ENCODE measurements at regions not wholly inside any gene's neighbourhood (a gene's known extent, or its start where the extent isn't known, plus 50 kb on each side); places are given as distances from the start of the nearest gene placed in this dataset.

DNA sequence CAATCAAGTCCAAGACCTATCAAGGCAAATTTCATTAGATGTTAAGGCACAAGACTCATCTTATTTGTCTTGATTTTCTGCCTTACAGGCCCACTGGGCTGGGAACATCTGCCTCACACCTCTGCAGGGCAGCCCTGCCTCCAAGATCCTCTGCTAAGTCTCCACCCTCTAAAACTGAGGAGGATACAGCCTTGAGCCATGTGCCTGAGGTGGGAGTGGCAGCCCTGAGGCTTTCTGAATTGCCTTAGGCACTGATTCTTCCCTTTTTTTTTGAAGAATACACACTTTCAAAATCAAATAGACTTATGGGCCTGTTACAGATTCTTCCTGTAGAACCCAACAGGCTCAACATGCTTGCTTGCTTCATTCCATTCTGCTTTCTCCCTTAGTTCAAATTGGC lies 544.3 kb upstream of the ADAMTS5 start:
- TF ChIP-seq, protein P1, sequence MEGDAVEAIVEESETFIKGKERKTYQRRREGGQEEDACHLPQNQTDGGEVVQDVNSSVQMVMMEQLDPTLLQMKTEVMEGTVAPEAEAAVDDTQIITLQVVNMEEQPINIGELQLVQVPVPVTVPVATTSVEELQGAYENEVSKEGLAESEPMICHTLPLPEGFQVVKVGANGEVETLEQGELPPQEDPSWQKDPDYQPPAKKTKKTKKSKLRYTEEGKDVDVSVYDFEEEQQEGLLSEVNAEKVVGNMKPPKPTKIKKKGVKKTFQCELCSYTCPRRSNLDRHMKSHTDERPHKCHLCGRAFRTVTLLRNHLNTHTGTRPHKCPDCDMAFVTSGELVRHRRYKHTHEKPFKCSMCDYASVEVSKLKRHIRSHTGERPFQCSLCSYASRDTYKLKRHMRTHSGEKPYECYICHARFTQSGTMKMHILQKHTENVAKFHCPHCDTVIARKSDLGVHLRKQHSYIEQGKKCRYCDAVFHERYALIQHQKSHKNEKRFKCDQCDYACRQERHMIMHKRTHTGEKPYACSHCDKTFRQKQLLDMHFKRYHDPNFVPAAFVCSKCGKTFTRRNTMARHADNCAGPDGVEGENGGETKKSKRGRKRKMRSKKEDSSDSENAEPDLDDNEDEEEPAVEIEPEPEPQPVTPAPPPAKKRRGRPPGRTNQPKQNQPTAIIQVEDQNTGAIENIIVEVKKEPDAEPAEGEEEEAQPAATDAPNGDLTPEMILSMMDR (IDR thresholded peaks at IDR 0.05; ENCODE audit: low read depth, low read length, missing control alignments), result no peak
- no peak for DNase-seq
- Histone ChIP-seq H3K36me3 (replicated peaks) (no peaks in the 10 kb centered on the region), H3K27ac (no peak overlapping the region), H3K4me3 (ENCODE audit: low read depth, low read length) (no peak overlapping the region), H3K27me3 (replicated peaks) (no peaks in the 10 kb centered on the region)
- in situ Hi-C loops (cut with HindIII; ENCODE audit: low pct_ligation_motif_present, low sequenced_read_pairs), result no loop called here

DNA sequence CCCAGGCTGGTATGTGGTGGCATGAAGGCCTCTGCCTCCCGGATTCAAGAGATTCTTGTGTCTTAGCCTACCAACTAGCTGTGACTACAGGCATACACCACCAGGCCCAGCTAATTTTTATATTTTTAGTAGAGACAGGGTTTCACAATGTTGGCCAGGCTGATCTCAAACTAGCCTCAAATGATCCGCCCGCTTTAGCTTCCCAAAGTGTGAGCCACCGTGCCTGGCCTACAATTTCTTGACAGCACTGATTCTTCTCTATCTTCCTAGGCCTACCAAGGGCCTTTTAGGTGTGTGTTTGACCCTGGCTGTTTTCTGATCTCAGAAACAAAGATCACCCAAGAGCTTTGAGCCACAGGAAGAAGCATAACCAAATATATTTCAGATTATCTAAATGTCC lies 540.8 kb upstream of the ADAMTS5 start:
- no peak overlapping the region for H3K27ac ChIP-seq
- TF ChIP-seq, protein P1 (IDR thresholded peaks at IDR 0.05; ENCODE audit: low read depth, low read length, missing control alignments), result no peak

GRCh38 chr21:27505516-27505915 lies 538.6 kb upstream of the ADAMTS5 start:
- in situ Hi-C loops (cut with HindIII; ENCODE audit: low pct_ligation_motif_present, low sequenced_read_pairs), result no loop called here
- H3K36me3 ChIP-seq (replicated peaks), result no peaks in the 10 kb centered on the region
- H3K27me3 ChIP-seq (replicated peaks), result no peaks in the 10 kb centered on the region
- no peak overlapping the region for H3K4me3 ChIP-seq (ENCODE audit: low read depth, low read length)
- H3K27ac ChIP-seq, result no peak overlapping the region
- TF ChIP-seq, protein P1 (IDR thresholded peaks at IDR 0.05; ENCODE audit: low read depth, low read length, missing control alignments), result no peak
- DNase-seq, result no peak

More for the DNA sequence above, 540.8 kb upstream of the ADAMTS5 start:
- no peak for DNase-seq
- H3K36me3 ChIP-seq (replicated peaks), result no peaks in the 10 kb centered on the region
- in situ Hi-C loops (cut with HindIII; ENCODE audit: low pct_ligation_motif_present, low sequenced_read_pairs), result no loop called here
- H3K27me3 ChIP-seq (replicated peaks), result no peaks in the 10 kb centered on the region
- no peak overlapping the region for H3K4me3 ChIP-seq (ENCODE audit: low read depth, low read length)

DNA sequence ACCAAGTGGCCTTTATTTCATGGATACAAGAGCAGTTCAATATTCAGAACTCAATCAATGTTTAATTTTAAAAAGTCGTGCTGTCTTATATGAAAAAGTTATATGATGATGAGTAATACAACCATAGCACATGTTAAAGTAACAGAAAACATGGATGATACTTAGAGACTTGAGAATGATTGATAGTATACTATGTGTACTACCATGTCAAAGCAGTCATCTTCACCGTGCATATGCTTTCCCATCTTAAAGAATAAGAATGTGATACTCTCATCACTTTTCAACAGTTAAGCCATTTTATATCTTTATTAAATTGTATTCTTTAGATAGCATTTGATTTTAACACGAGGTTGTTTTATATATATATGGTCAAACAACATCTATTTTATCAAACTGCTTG lies 535.9 kb upstream of the ADAMTS5 start:
- DNase-seq, result no peak
- in situ Hi-C loops (cut with HindIII; ENCODE audit: low pct_ligation_motif_present, low sequenced_read_pairs), result no loop called here
- TF ChIP-seq, protein P1 (IDR thresholded peaks at IDR 0.05; ENCODE audit: low read depth, low read length, missing control alignments), result no peak

DNA sequence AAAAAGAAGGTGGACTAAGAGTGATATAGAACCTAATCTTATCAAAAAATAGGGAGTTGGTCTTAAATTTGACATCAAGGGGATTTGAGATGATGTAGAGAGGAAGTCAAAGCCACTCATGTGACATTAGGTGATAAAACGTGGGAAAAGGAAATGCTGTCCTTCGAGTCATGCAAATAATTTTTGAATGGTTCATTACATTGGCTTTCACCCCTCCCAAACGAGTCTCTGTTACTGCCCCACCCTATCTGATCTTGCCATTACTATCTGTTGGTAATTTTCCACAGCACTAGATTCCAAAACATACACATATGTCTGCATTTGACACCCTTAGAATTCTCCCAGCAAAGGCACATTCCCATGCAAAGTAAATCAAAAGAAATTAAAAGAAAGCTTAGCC lies 531.1 kb upstream of the ADAMTS5 start:
- Histone ChIP-seq H3K36me3 (replicated peaks) (no peaks in the 10 kb centered on the region), H3K4me3 (ENCODE audit: low read depth, low read length) (no peak overlapping the region), H3K27me3 (replicated peaks) (no peaks in the 10 kb centered on the region), H3K27ac (no peak overlapping the region)
- in situ Hi-C loops (cut with HindIII; ENCODE audit: low pct_ligation_motif_present, low sequenced_read_pairs), result no loop called here
- TF ChIP-seq, protein P1 (IDR thresholded peaks at IDR 0.05; ENCODE audit: low read depth, low read length, missing control alignments), result no peak
- DNase-seq, result no peak

More for the DNA sequence above, 535.9 kb upstream of the ADAMTS5 start:
- Histone ChIP-seq H3K36me3 (replicated peaks) (no peaks in the 10 kb centered on the region), H3K4me3 (ENCODE audit: low read depth, low read length) (no peak overlapping the region), H3K27ac (no peak overlapping the region), H3K27me3 (replicated peaks) (no peaks in the 10 kb centered on the region)

- TF ChIP-seq, protein P1 (IDR thresholded peaks at IDR 0.05; ENCODE audit: low read depth, low read length, missing control alignments), result no peak
- no peaks in the 10 kb centered on the region for H3K27me3 ChIP-seq (replicated peaks)
- no peak for DNase-seq
- H3K36me3 ChIP-seq (replicated peaks), result no peaks in the 10 kb centered on the region
- in situ Hi-C loops (cut with HindIII; ENCODE audit: low pct_ligation_motif_present, low sequenced_read_pairs), result no loop called here
- no peak overlapping the region for H3K27ac ChIP-seq
- no peak overlapping the region for H3K4me3 ChIP-seq (ENCODE audit: low read depth, low read length)
These were observed 528.9 kb upstream of the ADAMTS5 start for GRCh38 chr21:27495836-27496235.

Data from brain microvascular endothelial cell (primary cell).